ENCODE measurements at regions not wholly inside any gene's neighbourhood (a gene's known extent, or its start where the extent isn't known, plus 50 kb on each side); places are given as distances from the start of the nearest gene placed in this dataset.
"Not testable (repeated sequence)": the region's sequence is repeated elsewhere in the genome, so short reads cannot be mapped to it uniquely, and the experiment has no call there.

DNA sequence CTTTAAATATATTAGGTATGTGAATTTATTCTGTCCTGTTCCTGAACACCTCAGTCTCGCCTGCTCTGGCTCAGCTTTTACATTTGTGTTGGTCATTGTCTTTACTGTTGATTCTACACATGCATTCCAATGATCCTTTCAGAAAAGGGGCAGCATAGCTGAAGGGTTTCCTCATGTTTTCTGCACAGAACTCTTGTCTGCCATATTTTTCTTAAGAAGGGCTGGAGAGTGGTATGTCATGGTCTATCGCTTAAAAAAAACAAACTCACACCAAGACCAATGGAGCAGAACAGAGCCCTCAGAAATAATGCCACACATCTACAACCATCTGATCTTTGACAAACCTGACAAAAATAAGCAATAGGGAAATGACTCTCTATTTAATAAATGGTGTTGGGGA, 215.8 kb upstream of the HSFY2 start:
- Histone ChIP-seq H3K9me3 (ENCODE audit: control insufficient read depth, low read length) (no peaks in the 10 kb centered on the region), H3K27me3 (ENCODE audit: control insufficient read depth, insufficient read depth, low read length, poor library complexity, severe bottlenecking) (no peaks in the 10 kb centered on the region), H3K36me3 (ENCODE audit: control insufficient read depth, insufficient read depth, low read length) (no peaks in the 10 kb centered on the region), H3K27ac (ENCODE audit: insufficient read depth, low read depth, low read length, poor library complexity, severe bottlenecking) (no peak overlapping the region), H3K4me1 (ENCODE audit: control insufficient read depth, insufficient read depth, low read length) (no peaks in the 10 kb centered on the region), H3K4me3 (ENCODE audit: insufficient read depth, low read depth, low read length) (no peak overlapping the region)
- 81% methylated on average over 1 of the region's 2 CpGs; no CpG with 5 or more reads in 1 of the 2 experiments for WGBS, 2 experiments

- no peaks in the 10 kb centered on the region for H3K9me3 ChIP-seq (ENCODE audit: control insufficient read depth, low read length)
- H3K36me3 ChIP-seq (ENCODE audit: control insufficient read depth, insufficient read depth, low read length) = no peaks in the 10 kb centered on the region
- no peaks in the 10 kb centered on the region for H3K27me3 ChIP-seq (ENCODE audit: control insufficient read depth, insufficient read depth, low read length, poor library complexity, severe bottlenecking)
- no peak overlapping the region for H3K27ac ChIP-seq (ENCODE audit: insufficient read depth, low read depth, low read length, poor library complexity, severe bottlenecking)
- no peaks in the 10 kb centered on the region for H3K4me1 ChIP-seq (ENCODE audit: control insufficient read depth, insufficient read depth, low read length)
- WGBS, 2 experiments = 95 to 100% methylated on average over 1 of the region's 1 CpG
- no peak overlapping the region for H3K4me3 ChIP-seq (ENCODE audit: insufficient read depth, low read depth, low read length)
Measured at GRCh38 chrY:18966001-18966400, 192.5 kb upstream of the HSFY2 start.

DNA sequence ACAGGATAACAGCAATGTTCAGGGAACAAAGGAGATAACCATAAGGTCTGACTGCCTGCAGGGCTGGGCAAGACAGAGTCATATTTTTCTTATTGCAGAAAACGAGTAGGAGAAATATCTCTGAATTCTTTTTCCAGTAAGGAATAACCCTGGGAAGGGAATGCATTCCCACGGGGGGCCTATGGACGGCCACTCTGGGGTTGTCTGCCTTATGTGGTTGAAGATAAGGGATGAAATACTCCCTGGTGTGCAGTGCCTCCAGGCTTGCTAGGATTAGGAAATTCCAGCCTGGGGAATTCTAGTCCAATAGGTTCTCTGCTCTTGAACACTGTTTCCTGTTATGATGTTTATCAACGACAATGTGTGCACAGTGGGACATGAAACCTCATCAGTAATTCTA, 185.3 kb upstream of the HSFY2 start:
- Histone ChIP-seq H3K36me3 (ENCODE audit: control insufficient read depth, insufficient read depth, low read length) (no peaks in the 10 kb centered on the region), H3K4me1 (ENCODE audit: control insufficient read depth, insufficient read depth, low read length) (no peaks in the 10 kb centered on the region), H3K4me3 (ENCODE audit: insufficient read depth, low read depth, low read length) (no peak overlapping the region), H3K27ac (ENCODE audit: insufficient read depth, low read depth, low read length, poor library complexity, severe bottlenecking) (no peak overlapping the region), H3K9me3 (ENCODE audit: control insufficient read depth, low read length) (no peaks in the 10 kb centered on the region), H3K27me3 (ENCODE audit: control insufficient read depth, insufficient read depth, low read length, poor library complexity, severe bottlenecking) (no peaks in the 10 kb centered on the region)
- 72 to 75% methylated on average over 4 of the region's 4 CpGs for WGBS, 2 experiments

DNA sequence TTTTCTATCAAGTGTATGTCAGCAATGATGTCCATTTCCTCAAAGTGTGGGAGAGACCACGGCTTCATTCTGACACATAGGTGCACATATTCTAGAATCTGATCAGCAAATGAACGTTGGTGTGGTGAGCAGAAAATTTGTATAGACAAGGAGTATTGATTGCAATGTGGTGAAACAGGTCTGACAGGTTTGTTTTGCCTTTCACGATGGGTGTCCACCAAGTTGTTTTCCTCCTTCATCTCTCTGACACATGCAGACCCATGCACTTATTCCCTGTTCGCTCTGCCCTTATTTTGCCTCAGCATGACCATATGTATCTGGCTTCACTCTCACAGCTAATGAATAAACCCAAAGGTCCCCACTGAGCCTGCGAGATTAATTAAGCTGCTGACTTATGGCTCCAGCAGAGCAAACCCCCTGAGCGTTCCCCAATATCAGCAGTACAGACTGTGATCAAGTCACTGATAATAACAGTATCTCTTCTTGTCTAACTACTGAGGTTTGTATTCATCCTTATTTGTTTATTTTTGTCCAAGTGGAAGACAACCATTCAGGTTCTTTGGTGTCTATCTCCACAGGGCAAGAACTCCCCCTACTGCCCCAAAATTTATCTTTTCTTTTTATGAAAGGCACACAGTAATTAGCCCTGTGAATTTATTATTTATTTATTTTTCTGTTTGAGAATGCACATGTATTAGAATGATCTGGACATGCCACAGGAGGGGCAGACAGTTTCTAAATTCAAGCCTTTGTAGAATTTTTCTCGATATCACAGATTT, 178.3 kb upstream of the HSFY2 start:
- Histone ChIP-seq H3K27me3 (ENCODE audit: control insufficient read depth, insufficient read depth, low read length, poor library complexity, severe bottlenecking) (no peaks in the 10 kb centered on the region), H3K36me3 (ENCODE audit: control insufficient read depth, insufficient read depth, low read length) (no peaks in the 10 kb centered on the region), H3K4me3 (ENCODE audit: insufficient read depth, low read depth, low read length) (no peak overlapping the region), H3K9me3 (ENCODE audit: control insufficient read depth, low read length) (no peaks in the 10 kb centered on the region), H3K4me1 (ENCODE audit: control insufficient read depth, insufficient read depth, low read length) (no peaks in the 10 kb centered on the region), H3K27ac (ENCODE audit: insufficient read depth, low read depth, low read length, poor library complexity, severe bottlenecking) (no peak overlapping the region)
- WGBS, 2 experiments = 85 to 88% methylated on average over 5 to 7 of the region's 7 CpGs

- H3K9me3 ChIP-seq (ENCODE audit: control insufficient read depth, low read length) = no peaks in the 10 kb centered on the region
- H3K36me3 ChIP-seq (ENCODE audit: control insufficient read depth, insufficient read depth, low read length) = no peaks in the 10 kb centered on the region
- H3K27me3 ChIP-seq (ENCODE audit: control insufficient read depth, insufficient read depth, low read length, poor library complexity, severe bottlenecking) = no peaks in the 10 kb centered on the region
- no peak overlapping the region for H3K4me3 ChIP-seq (ENCODE audit: insufficient read depth, low read depth, low read length)
- H3K27ac ChIP-seq (ENCODE audit: insufficient read depth, low read depth, low read length, poor library complexity, severe bottlenecking) = no peak overlapping the region
- 89% methylated on average over 5 of the region's 5 CpGs for WGBS, 2 experiments
- no peaks in the 10 kb centered on the region for H3K4me1 ChIP-seq (ENCODE audit: control insufficient read depth, insufficient read depth, low read length)
Measured at GRCh38 chrY:18951019-18951418, 177.5 kb upstream of the HSFY2 start.

- Histone ChIP-seq H3K4me1 (ENCODE audit: control insufficient read depth, insufficient read depth, low read length) (no peaks in the 10 kb centered on the region), H3K4me3 (ENCODE audit: insufficient read depth, low read depth, low read length) (no peak overlapping the region), H3K27ac (ENCODE audit: insufficient read depth, low read depth, low read length, poor library complexity, severe bottlenecking) (no peak overlapping the region), H3K9me3 (ENCODE audit: control insufficient read depth, low read length) (no peaks in the 10 kb centered on the region), H3K36me3 (ENCODE audit: control insufficient read depth, insufficient read depth, low read length) (no peaks in the 10 kb centered on the region), H3K27me3 (ENCODE audit: control insufficient read depth, insufficient read depth, low read length, poor library complexity, severe bottlenecking) (no peaks in the 10 kb centered on the region)
Measured at GRCh38 chrY:18936831-18937230, 163.3 kb upstream of the HSFY2 start.

DNA sequence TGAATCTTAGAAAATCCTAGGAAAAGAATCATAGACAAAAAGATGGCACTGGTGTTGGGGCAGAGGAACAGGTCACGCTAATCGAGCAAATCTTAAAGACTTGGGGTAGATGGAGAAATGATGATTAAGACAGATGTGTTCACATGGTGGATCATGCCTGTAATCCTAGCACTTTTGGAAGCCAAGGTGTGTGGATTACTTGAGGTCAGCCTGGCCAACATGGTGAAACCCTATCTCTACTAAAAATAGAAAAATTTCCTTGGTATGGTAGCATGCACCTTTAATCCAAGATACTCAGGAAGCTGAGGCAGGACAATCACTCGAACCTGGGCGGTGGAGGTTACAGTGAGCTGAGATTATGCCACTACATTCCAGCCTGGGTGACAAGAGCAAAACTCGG, 145.7 kb upstream of the HSFY2 start:
- WGBS, 2 experiments = 91 to 93% methylated on average over 5 of the region's 5 CpGs
- Histone ChIP-seq H3K9me3 (ENCODE audit: control insufficient read depth, low read length) (no peaks in the 10 kb centered on the region), H3K36me3 (ENCODE audit: control insufficient read depth, insufficient read depth, low read length) (no peaks in the 10 kb centered on the region), H3K27me3 (ENCODE audit: control insufficient read depth, insufficient read depth, low read length, poor library complexity, severe bottlenecking) (no peaks in the 10 kb centered on the region), H3K27ac (ENCODE audit: insufficient read depth, low read depth, low read length, poor library complexity, severe bottlenecking) (no peak overlapping the region), H3K4me1 (ENCODE audit: control insufficient read depth, insufficient read depth, low read length) (no peaks in the 10 kb centered on the region), H3K4me3 (ENCODE audit: insufficient read depth, low read depth, low read length) (no peak overlapping the region)

- Histone ChIP-seq H3K27ac (ENCODE audit: insufficient read depth, low read depth, low read length, poor library complexity, severe bottlenecking) (no peak overlapping the region), H3K9me3 (ENCODE audit: control insufficient read depth, low read length) (no peaks in the 10 kb centered on the region), H3K4me1 (ENCODE audit: control insufficient read depth, insufficient read depth, low read length) (no peaks in the 10 kb centered on the region), H3K36me3 (ENCODE audit: control insufficient read depth, insufficient read depth, low read length) (no peaks in the 10 kb centered on the region), H3K27me3 (ENCODE audit: control insufficient read depth, insufficient read depth, low read length, poor library complexity, severe bottlenecking) (no peaks in the 10 kb centered on the region), H3K4me3 (ENCODE audit: insufficient read depth, low read depth, low read length) (no peak overlapping the region)
- 100% methylated on average over 1 of the region's 2 CpGs; no CpG with 5 or more reads in 1 of the 2 experiments for WGBS, 2 experiments
Measured at GRCh38 chrY:18912846-18913245, 139.3 kb upstream of the HSFY2 start.

GRCh38 chrY:18909846-18910245, 136.3 kb upstream of the HSFY2 start:
- Histone ChIP-seq H3K9me3 (ENCODE audit: control insufficient read depth, low read length) (no peaks in the 10 kb centered on the region), H3K4me1 (ENCODE audit: control insufficient read depth, insufficient read depth, low read length) (no peaks in the 10 kb centered on the region), H3K27ac (ENCODE audit: insufficient read depth, low read depth, low read length, poor library complexity, severe bottlenecking) (no peak overlapping the region), H3K27me3 (ENCODE audit: control insufficient read depth, insufficient read depth, low read length, poor library complexity, severe bottlenecking) (no peaks in the 10 kb centered on the region), H3K4me3 (ENCODE audit: insufficient read depth, low read depth, low read length) (no peak overlapping the region), H3K36me3 (ENCODE audit: control insufficient read depth, insufficient read depth, low read length) (no peaks in the 10 kb centered on the region)
- WGBS, 2 experiments = 100% methylated on average over 1 of the region's 1 CpG; no CpG with 5 or more reads in 1 of the 2 experiments

DNA sequence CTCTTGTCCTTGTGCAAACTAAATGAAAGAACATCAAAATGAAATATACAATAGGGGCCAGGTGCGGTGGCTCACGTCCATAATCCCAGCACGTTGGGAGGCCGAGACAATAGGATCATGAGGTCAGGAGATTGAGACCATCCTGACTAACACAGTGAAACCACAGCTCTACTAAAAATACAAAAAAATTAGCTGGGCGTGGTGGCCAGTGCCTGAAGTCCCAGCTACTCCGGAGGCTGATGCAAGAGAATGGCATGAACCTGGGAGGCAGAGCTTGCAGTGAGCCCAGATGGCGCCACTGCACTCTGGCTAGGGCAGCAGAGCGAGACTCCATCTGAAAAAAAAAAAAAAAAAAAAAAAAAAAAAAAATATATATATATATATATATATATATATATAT, 132.7 kb upstream of the HSFY2 start:
- not testable (repeated sequence) for H3K27ac ChIP-seq (ENCODE audit: insufficient read depth, low read depth, low read length, poor library complexity, severe bottlenecking); H3K36me3 ChIP-seq (ENCODE audit: control insufficient read depth, insufficient read depth, low read length); H3K4me3 ChIP-seq (ENCODE audit: insufficient read depth, low read depth, low read length); H3K27me3 ChIP-seq (ENCODE audit: control insufficient read depth, insufficient read depth, low read length, poor library complexity, severe bottlenecking); H3K4me1 ChIP-seq (ENCODE audit: control insufficient read depth, insufficient read depth, low read length); H3K9me3 ChIP-seq (ENCODE audit: control insufficient read depth, low read length)
- WGBS, 2 experiments = 93 to 97% methylated on average over 6 of the region's 8 CpGs

DNA sequence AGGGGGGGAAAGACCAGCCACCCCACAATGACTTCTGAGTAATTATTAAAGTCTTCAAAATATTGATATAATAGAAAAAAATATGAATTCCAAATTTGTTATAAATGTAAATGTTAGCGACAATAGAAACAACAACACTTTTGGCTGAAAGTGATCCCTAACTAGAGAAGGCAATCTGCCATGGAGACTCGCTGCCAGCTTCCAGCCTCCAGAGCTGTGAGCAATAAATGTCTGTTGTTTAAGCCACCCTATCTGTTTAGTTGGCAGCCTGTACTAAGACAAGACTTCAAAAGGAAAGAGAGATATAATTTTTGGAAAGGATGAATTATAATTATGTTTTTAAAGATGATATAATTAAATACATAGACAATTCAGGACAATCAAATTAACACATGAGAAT, 130.8 kb upstream of the HSFY2 start:
- H3K27me3 ChIP-seq (ENCODE audit: control insufficient read depth, insufficient read depth, low read length, poor library complexity, severe bottlenecking) = no peaks in the 10 kb centered on the region
- 93 to 100% methylated on average over 2 of the region's 2 CpGs for WGBS, 2 experiments
- no peaks in the 10 kb centered on the region for H3K9me3 ChIP-seq (ENCODE audit: control insufficient read depth, low read length)
- H3K36me3 ChIP-seq (ENCODE audit: control insufficient read depth, insufficient read depth, low read length) = no peaks in the 10 kb centered on the region
- no peak overlapping the region for H3K4me3 ChIP-seq (ENCODE audit: insufficient read depth, low read depth, low read length)
- no peaks in the 10 kb centered on the region for H3K4me1 ChIP-seq (ENCODE audit: control insufficient read depth, insufficient read depth, low read length)
- H3K27ac ChIP-seq (ENCODE audit: insufficient read depth, low read depth, low read length, poor library complexity, severe bottlenecking) = no peak overlapping the region
